GM21576 (cell line): ENCODE measurements at regions not wholly inside any gene's neighbourhood (a gene's known extent, or its start where the extent isn't known, plus 50 kb on each side); places are given as distances from the start of the nearest gene placed in this dataset.
"Not testable (repeated sequence)": the region's sequence is repeated elsewhere in the genome, so short reads cannot be mapped to it uniquely, and the experiment has no call there.

Experiments
- ATAC-seq: cut with Tn5 transposase; IDR thresholded peaks from one replicate; pipeline ENCODE4 v1.9.1; 2021; ENCODE audit warnings: mild to moderate bottlenecking, moderate library complexity; ENCODE audit not compliant: unreplicated experiment

- no peak for ATAC-seq
Measured at GRCh38 chr4:187103351-187103750, 379.7 kb upstream of the FAT1 start.

GRCh38 chr4:187108845-187109244, 385.2 kb upstream of the FAT1 start:
- no peak for ATAC-seq

GRCh38 chr4:187109636-187110035, 386.0 kb upstream of the FAT1 start:
- ATAC-seq = no peak

GRCh38 chr4:187118166-187118565, 394.5 kb upstream of the FAT1 start:
- no peak for ATAC-seq

- no peak for ATAC-seq
Measured at GRCh38 chr4:187118602-187119120, 395.0 kb upstream of the FAT1 start.

- ATAC-seq = no peak
Measured at GRCh38 chr4:187124331-187124730, 400.7 kb upstream of the FAT1 start.

- ATAC-seq = no peak
Measured at GRCh38 chr4:187125062-187125461, 401.4 kb upstream of the FAT1 start.

- ATAC-seq = no peak
Measured at GRCh38 chr4:187127456-187127855, 403.8 kb upstream of the FAT1 start.

- ATAC-seq = no peak
Measured at GRCh38 chr4:187128222-187128621, 404.6 kb upstream of the FAT1 start.

GRCh38 chr4:187128976-187129375, 405.3 kb upstream of the FAT1 start:
- no peak for ATAC-seq

- ATAC-seq = not testable (repeated sequence)
Measured at GRCh38 chr4:187131826-187132225, 408.2 kb upstream of the FAT1 start.

GRCh38 chr4:187135878-187136277, 412.2 kb upstream of the FAT1 start:
- ATAC-seq = no peak

- no peak for ATAC-seq
Measured at GRCh38 chr4:187139141-187139540, 415.5 kb upstream of the FAT1 start.

GRCh38 chr4:187141101-187141500, 417.4 kb upstream of the FAT1 start:
- ATAC-seq = no peak

GRCh38 chr4:187149229-187149945, 425.7 kb upstream of the FAT1 start:
- no peak for ATAC-seq

GRCh38 chr4:187157380-187157958, 433.8 kb upstream of the FAT1 start:
- no peak for ATAC-seq

- no peak for ATAC-seq
Measured at GRCh38 chr4:187158003-187158402, 434.3 kb upstream of the FAT1 start.

- ATAC-seq = no peak
Measured at GRCh38 chr4:187160486-187160885, 436.8 kb upstream of the FAT1 start.

GRCh38 chr4:187166886-187167512, 443.3 kb upstream of the FAT1 start:
- ATAC-seq = no peak

GRCh38 chr4:187171706-187172339, 448.2 kb upstream of the FAT1 start:
- no peak for ATAC-seq

- no peak for ATAC-seq
Measured at GRCh38 chr4:187172340-187172761, 448.7 kb upstream of the FAT1 start.

GRCh38 chr4:187174749-187175148, 451.1 kb upstream of the FAT1 start:
- no peak for ATAC-seq
